Neural crest cell (in vitro differentiated cells): ENCODE measurements at regions not wholly inside any gene's neighbourhood (a gene's known extent, or its start where the extent isn't known, plus 50 kb on each side); places are given as distances from the start of the nearest gene placed in this dataset.

Source experiments
- DNase-seq: peaks from one replicate; pipeline ENCODE4 v3.0.0; 2021; ENCODE audit warnings: low read depth, mixed read lengths, low spot score
- H3K27ac Mint-ChIP-seq: one replicate; pipeline ENCODE4 v1.8.0; 2021; ENCODE audit warnings: mild to moderate bottlenecking, mixed read lengths; ENCODE audit not compliant: unreplicated experiment
- H3K27me3 Mint-ChIP-seq: 2 replicates; pipeline ENCODE4 v1.8.0; 2021; ENCODE audit warnings: low read depth, mild to moderate bottlenecking, mixed read lengths
- H3K36me3 Mint-ChIP-seq: 2 replicates; pipeline ENCODE4 v1.8.0; 2021; ENCODE audit warnings: low read depth, mild to moderate bottlenecking, mixed read lengths
- H3K4me1 Mint-ChIP-seq: 2 replicates; pipeline ENCODE4 v1.8.0; 2021; ENCODE audit warnings: mixed read lengths
- H3K4me3 Mint-ChIP-seq: one replicate; pipeline ENCODE4 v1.8.0; 2021; ENCODE audit warnings: mild to moderate bottlenecking, mixed read lengths
- H3K9me3 Mint-ChIP-seq: 2 replicates; pipeline ENCODE4 v1.8.0; 2021; ENCODE audit warnings: mixed read lengths
- CTCF ChIP-seq: fragments of 200-600 bp; sonication (generic); conservative IDR thresholded peaks from 2 replicates; pipeline ENCODE4 v1.5.0; 2021; ENCODE audit warnings: antibody characterized with exemption, mild to moderate bottlenecking

- H3K36me3 Mint-ChIP-seq: no peaks in the 10 kb centered on the region
- H3K9me3 Mint-ChIP-seq: no peaks in the 10 kb centered on the region
- no peak for DNase-seq
- H3K4me1 Mint-ChIP-seq: no peaks in the 10 kb centered on the region
- no peak overlapping the region for H3K27ac Mint-ChIP-seq
- no peak overlapping the region for H3K4me3 Mint-ChIP-seq
- peaks cover 4% of the 10 kb centered on the region for H3K27me3 Mint-ChIP-seq
- no peak for TF ChIP-seq CTCF
These were observed 444.5 kb upstream of the SLC8A1 start for GRCh38 chr2:40896358-40896757.

GRCh38 chr2:40914666-40915065 is 462.8 kb upstream of the SLC8A1 start:
- Mint-ChIP-seq H3K27ac (no peak overlapping the region), H3K4me3 (no peak overlapping the region)

GRCh38 chr2:40915651-40916050 is 463.8 kb upstream of the SLC8A1 start:
- H3K4me3 Mint-ChIP-seq: no peak overlapping the region
- H3K36me3 Mint-ChIP-seq: no peaks in the 10 kb centered on the region
- DNase-seq: no peak
- TF ChIP-seq CTCF: no peak
- H3K27me3 Mint-ChIP-seq: no peaks in the 10 kb centered on the region
- H3K4me1 Mint-ChIP-seq: no peaks in the 10 kb centered on the region
- no peak overlapping the region for H3K27ac Mint-ChIP-seq
- no peaks in the 10 kb centered on the region for H3K9me3 Mint-ChIP-seq

More at GRCh38 chr2:40914666-40915065, 462.8 kb upstream of the SLC8A1 start:
- H3K9me3 Mint-ChIP-seq: peaks cover under 1% of the 10 kb centered on the region
- no peaks in the 10 kb centered on the region for H3K4me1 Mint-ChIP-seq
- no peaks in the 10 kb centered on the region for H3K36me3 Mint-ChIP-seq
- no peak for TF ChIP-seq CTCF
- DNase-seq: no peak
- H3K27me3 Mint-ChIP-seq: no peaks in the 10 kb centered on the region

GRCh38 chr2:40935349-40935748 is 483.5 kb upstream of the SLC8A1 start:
- TF ChIP-seq CTCF: no peak
- Mint-ChIP-seq H3K9me3 (no peaks in the 10 kb centered on the region), H3K27me3 (no peaks in the 10 kb centered on the region), H3K27ac (no peak overlapping the region), H3K4me1 (no peaks in the 10 kb centered on the region), H3K36me3 (no peaks in the 10 kb centered on the region), H3K4me3 (no peak overlapping the region)
- no peak for DNase-seq

- Mint-ChIP-seq H3K4me1 (no peaks in the 10 kb centered on the region), H3K36me3 (peaks cover 4% of the 10 kb centered on the region), H3K27ac (no peak overlapping the region), H3K27me3 (no peaks in the 10 kb centered on the region), H3K9me3 (peaks cover 4% of the 10 kb centered on the region), H3K4me3 (no peak overlapping the region)
- DNase-seq: no peak
- TF ChIP-seq CTCF: no peak
These were observed 485.4 kb upstream of the SLC8A1 start for GRCh38 chr2:40937284-40937683.

- Mint-ChIP-seq H3K9me3 (no peaks in the 10 kb centered on the region), H3K27me3 (no peaks in the 10 kb centered on the region), H3K36me3 (no peaks in the 10 kb centered on the region), H3K4me1 (no peaks in the 10 kb centered on the region), H3K4me3 (no peak overlapping the region), H3K27ac (no peak overlapping the region)
- TF ChIP-seq CTCF: no peak
- no peak for DNase-seq
These were observed 501.5 kb upstream of the SLC8A1 start for GRCh38 chr2:40953341-40953740.
